GM12878 (cell line): ENCODE measurements at regions not wholly inside any gene's neighbourhood (a gene's known extent, or its start where the extent isn't known, plus 50 kb on each side); places are given as distances from the start of the nearest gene placed in this dataset.

Experiments used
- ATF2 ChIP-seq: IDR thresholded peaks from 2 replicates; pipeline ENCODE4 v1.6.1; 2012; ENCODE audit warnings: low read length, inconsistent platforms
- EED ChIP-seq: sonication (generic); IDR thresholded peaks from 2 replicates; pipeline ENCODE4 v1.6.1; 2016; ENCODE audit warnings: antibody characterized with exemption, low read depth
- IKZF2 ChIP-seq, 2 experiments: fragments of 450-650 bp; IDR thresholded peaks; 2 replicates each; pipeline ENCODE4 v1.6.1; 2017; ENCODE audit warnings: mild to moderate bottlenecking in 2 of 2, moderate library complexity in 2 of 2
- IRF5 ChIP-seq: fragments of 450-650 bp; IDR thresholded peaks from 2 replicates; pipeline ENCODE4 v1.6.1; 2017; ENCODE audit warnings: borderline replicate concordance
- JUND ChIP-seq: IDR thresholded peaks from 2 replicates; pipeline ENCODE4 v1.6.1; 2012; ENCODE audit warnings: low read depth, mild to moderate bottlenecking, low read length, improper control_type of control experiment, moderate library complexity
- MXI1 ChIP-seq: fragments of 150-350 bp; IDR thresholded peaks from 2 replicates; pipeline ENCODE4 v1.6.1; 2011; ENCODE audit warnings: low read depth, mild to moderate bottlenecking, inconsistent platforms, low read length, improper control_type of control experiment
- NBN ChIP-seq: fragments of 450-650 bp; IDR thresholded peaks from 2 replicates; pipeline ENCODE4 v1.6.1; 2016
- NFIC ChIP-seq: IDR thresholded peaks from 2 replicates; pipeline ENCODE4 v1.6.1; 2012; ENCODE audit warnings: low read depth, mild to moderate bottlenecking, inconsistent platforms, low read length, moderate library complexity
- NFXL1 ChIP-seq: fragments of 450-650 bp; IDR thresholded peaks from 2 replicates; pipeline ENCODE4 v1.6.1; 2017; ENCODE audit warnings: antibody characterized with exemption, mild to moderate bottlenecking, borderline replicate concordance
- SKIL ChIP-seq: fragments of 450-650 bp; IDR thresholded peaks from 2 replicates; pipeline ENCODE4 v1.6.1; 2017; ENCODE audit warnings: mild to moderate bottlenecking, low read depth, inconsistent platforms; ENCODE audit not compliant: poor library complexity, severe bottlenecking
- TARDBP ChIP-seq: IDR thresholded peaks from 2 replicates; pipeline ENCODE4 v1.6.1; 2016; ENCODE audit warnings: borderline replicate concordance
- TCF3 ChIP-seq: IDR thresholded peaks from 2 replicates; pipeline ENCODE4 v1.6.1; 2012; ENCODE audit warnings: low read depth, mild to moderate bottlenecking, low read length, borderline replicate concordance; ENCODE audit not compliant: insufficient read depth

- TF ChIP-seq SKIL = peak; percentile 21
- TF ChIP-seq ATF2 = peak; percentile 62
- TF ChIP-seq TARDBP = no peak
- TF ChIP-seq IKZF2 (IDR thresholded peaks at IDR 0.05) = peak; percentile 69 to 71
- peak; percentile 86 for TF ChIP-seq JUND
- TF ChIP-seq NFXL1 = no peak
- 0 out of 2 replicates have a peak, but pooled peaks have one; percentile 29 for TF ChIP-seq TCF3
- peak; percentile 66; the same call in 1 of the 2 replicates for TF ChIP-seq EED
- 0 out of 2 replicates have a peak, but pooled peaks have one; percentile 24 for TF ChIP-seq NBN
- TF ChIP-seq IRF5 = no peak
- peak; percentile 86 for TF ChIP-seq NFIC
- no peak for TF ChIP-seq MXI1
Observed at GRCh38 chr5:68644971-68645370, 429.4 kb downstream of the PIK3R1 start (continued).
